22Rv1 (cell line): ENCODE measurements at regions not wholly inside any gene's neighbourhood (a gene's known extent, or its start where the extent isn't known, plus 50 kb on each side); places are given as distances from the start of the nearest gene placed in this dataset.

Experiments used
- H3K27ac ChIP-seq: fragments of 450-650 bp; 2 replicates; pipeline ENCODE4 v1.5.1; 2017
- CTCF ChIP-seq: fragments of 450-650 bp; IDR thresholded peaks from 2 replicates; pipeline ENCODE4 v1.5.1; 2017; ENCODE audit warnings: mild to moderate bottlenecking
- ZFX ChIP-seq: fragments of 450-650 bp; IDR thresholded peaks from 2 replicates; pipeline ENCODE4 v1.6.1; 2017; ENCODE audit warnings: antibody characterized with exemption, borderline replicate concordance

GRCh38 chr6:1013656-1014430, 298.1 kb upstream of the FOXQ1 start:
- TF ChIP-seq ZFX, result no peak
- no peak for TF ChIP-seq CTCF
- H3K27ac ChIP-seq, result no peak overlapping the region

GRCh38 chr6:1009103-1009502, 302.8 kb upstream of the FOXQ1 start:
- no peak overlapping the region for H3K27ac ChIP-seq
- TF ChIP-seq ZFX (no peak), CTCF (no peak)

GRCh38 chr6:1007159-1007558, 304.7 kb upstream of the FOXQ1 start:
- no peak overlapping the region for H3K27ac ChIP-seq
- TF ChIP-seq CTCF (no peak), ZFX (no peak)

- TF ChIP-seq ZFX (no peak), CTCF (no peak)
- no peak overlapping the region for H3K27ac ChIP-seq
Observed at GRCh38 chr6:1004885-1005630, 306.8 kb upstream of the FOXQ1 start.

- TF ChIP-seq CTCF (no peak), ZFX (no peak)
- no peak overlapping the region for H3K27ac ChIP-seq
Observed at GRCh38 chr6:1003394-1004160, 308.3 kb upstream of the FOXQ1 start.

- H3K27ac ChIP-seq, result no peak overlapping the region
- no peak for TF ChIP-seq ZFX
- no peak for TF ChIP-seq CTCF
Observed at GRCh38 chr6:1002989-1003388, 308.9 kb upstream of the FOXQ1 start.
